NCI-H460 (cell line): ENCODE measurements at regions not wholly inside any gene's neighbourhood (a gene's known extent, or its start where the extent isn't known, plus 50 kb on each side); places are given as distances from the start of the nearest gene placed in this dataset.

Experiments
- DNase-seq: peaks from one replicate; pipeline ENCODE4 v3.0.0-alpha.2; 2016; ENCODE audit warnings: low read depth; ENCODE audit errors: extremely low read depth

GRCh38 chr14:101115652-101116051 is 212.1 kb upstream of the RTL1 start:
- no peak for DNase-seq

DNA sequence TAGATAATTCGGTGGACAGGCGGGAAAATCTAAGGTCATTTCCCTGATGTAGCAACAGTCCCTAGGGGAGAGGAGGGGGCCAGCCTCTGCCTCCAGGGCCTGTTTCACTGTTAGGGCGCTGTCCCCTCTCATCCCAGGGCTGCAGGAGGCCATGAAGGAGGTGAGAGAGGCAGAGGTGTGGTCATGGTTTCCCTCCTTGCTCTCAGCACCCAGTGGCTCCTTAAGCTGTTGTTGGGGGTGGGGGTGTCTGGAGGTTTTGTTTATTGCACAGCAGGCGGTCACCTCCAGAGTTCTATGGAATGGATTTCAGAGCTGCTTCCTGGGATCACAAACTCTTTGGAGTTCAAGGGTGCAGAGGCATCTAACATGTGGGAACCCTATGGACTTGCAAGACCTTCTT is 212.5 kb upstream of the RTL1 start:
- DNase-seq, result no peak

GRCh38 chr14:101116486-101117130 is 213.1 kb upstream of the RTL1 start:
- no peak for DNase-seq

- DNase-seq, result no peak
These were observed 214.0 kb upstream of the RTL1 start for GRCh38 chr14:101117543-101117942.

GRCh38 chr14:101118233-101118632 is 214.7 kb upstream of the RTL1 start:
- no peak for DNase-seq

- no peak for DNase-seq
These were observed 215.4 kb upstream of the RTL1 start for GRCh38 chr14:101118746-101119591.

- no peak for DNase-seq
These were observed 216.5 kb upstream of the RTL1 start for GRCh38 chr14:101119830-101120571.

DNA sequence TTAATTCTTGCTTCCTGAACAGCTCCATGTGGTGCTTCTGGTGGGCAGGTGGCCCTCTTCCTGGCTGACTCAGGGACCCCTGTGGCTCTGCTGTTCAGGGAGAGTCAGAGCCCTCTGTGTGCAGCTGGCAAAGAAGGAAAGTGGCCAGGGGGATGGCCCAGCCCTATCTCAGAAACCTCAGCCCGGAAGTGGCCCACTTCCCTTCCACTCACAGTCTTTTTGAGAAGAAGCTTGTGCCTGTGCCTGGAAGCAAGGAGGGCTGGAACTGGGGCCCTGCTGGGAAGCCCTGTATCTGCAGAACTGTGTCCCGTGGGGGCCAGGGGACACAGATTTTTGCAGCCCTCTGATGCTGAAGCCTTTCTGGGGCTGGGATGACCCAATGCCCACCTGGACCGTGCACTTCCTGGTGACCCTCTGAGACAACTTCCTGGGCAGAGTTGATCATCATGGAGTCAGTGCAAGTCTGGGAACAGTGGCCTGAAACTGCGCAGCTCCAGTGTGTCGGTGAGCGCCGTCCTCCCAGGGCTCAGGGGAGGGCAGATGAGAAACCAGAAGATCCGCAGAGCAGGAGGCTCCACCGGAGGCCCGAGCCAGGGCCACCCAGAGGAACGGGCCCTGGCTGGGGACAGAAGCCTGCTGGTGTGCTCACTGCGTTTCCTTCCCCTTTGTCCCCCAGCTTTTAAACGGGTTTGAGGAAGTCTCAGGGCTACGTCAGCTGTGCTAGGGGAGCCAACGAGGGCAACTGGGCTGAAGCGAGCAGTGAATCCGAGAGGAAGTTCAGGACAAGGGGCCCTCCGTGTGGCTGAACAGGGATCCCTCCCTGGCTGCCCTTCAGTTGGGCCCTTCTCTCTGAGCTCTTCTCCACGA is 217.4 kb upstream of the RTL1 start:
- DNase-seq, result no peak

DNA sequence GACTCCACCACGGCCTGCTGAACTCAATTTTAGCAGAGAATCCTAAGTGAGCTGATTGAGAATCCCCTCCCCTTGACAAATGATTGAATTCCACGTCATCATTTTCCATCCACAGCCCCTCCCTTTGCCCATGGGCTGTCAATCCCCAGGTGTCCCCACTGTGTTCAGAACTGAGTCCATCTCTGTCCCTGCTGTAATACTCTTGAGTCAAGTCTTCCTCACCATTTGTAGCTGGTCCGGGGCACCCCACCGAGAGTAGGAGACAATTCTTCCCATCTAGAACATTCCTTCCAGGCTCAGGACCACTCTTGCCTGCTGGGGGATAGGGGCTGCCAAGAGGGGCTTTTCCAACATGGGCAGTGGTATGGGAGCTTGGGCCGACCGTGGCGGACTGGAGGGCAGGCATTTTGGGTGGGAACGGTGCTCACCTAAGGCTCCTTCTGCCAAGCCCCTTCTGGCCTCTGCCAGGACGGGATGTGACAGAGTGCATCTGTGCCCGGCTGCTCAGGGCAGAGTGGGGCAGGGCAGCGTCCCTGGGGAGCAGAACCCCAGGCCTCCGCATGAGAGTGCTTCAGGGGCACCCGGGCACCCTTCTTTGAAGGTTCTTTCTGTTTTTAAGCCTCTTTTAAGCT is 218.1 kb upstream of the RTL1 start:
- no peak for DNase-seq

DNA sequence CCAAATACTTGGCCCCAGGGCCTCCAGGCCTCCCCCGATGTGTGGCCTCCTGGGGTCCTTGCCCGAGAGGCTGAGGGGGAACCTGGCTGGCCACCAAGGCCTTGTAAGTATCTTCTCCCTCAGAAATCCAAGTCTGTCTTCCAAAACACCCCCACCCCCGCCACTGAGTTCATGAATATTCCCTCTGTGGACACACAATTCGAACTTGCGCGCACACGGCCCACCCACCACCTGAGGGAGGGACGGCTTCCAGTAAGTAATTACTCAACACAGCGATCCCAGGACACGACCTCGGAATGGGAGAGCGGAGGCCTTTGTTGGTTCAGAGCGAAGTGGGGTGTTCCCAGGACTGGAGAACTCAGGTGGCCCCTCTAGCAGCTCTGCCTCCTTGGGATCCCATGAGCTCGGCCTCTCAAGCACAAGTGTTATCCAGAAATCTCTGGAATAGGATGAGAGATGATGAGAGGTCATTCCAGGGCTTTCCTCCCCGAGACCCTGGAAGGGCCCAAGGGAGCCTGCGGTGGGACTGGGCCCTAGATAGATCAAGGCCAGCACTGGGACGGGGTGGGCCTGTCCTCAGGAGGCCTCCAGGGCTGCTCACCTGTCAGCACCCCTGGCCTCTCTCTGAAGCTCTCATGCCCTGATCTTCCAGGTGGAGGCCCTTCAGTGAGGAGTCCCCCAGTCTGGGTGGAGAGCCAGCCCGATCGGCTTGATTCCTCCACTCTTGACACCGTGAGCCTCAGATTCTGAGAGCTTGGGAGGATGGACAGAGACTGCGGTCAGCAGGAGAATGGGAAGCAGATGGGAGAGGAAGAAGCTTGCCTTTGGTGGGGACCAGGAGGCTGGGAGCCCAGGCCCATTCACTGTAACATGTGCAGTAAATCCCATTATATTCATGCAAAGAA is 219.0 kb upstream of the RTL1 start:
- no peak for DNase-seq

DNA sequence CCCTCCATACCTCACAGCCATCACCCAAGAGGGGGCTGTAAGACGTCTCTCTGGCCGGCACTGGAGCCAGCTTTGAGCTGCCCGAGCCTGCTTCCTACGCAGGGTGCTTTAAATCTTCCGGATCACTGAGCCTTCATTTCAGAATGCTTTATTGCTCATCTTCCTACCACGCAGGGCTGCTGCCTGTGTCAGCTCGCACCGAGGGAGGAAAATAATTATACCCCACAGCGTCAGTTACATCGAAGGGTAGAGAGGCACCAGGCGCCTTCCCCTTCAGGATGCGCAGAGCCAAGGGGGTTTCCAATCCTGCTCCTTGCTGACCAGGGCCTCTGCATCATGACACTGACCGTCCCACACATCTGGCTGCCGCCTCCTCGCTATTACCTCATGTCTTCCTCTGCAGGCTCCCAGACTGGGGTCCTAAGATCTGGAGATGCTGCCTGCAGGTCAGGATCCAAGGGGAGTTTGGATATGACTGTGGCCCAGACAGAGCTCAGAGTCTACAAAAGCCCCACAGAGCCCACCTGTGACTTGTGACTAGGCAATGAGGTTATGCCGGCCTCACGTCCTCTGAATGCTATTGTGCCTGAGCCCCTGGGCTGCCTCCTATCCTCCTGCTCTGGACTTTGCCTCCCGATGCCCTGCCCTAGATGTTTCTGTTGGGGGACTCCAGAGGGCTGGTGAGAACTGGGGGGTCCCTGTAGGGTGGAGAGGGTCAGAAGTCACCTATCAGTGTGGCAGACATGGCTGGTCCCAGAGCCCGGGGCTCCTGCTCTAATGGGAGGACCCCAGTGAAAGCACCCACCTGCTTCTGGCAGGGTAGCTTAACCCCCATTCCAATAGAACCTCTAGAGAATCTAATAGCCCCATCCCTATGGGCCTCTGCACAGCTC is 220.3 kb upstream of the RTL1 start:
- DNase-seq, result no peak

- no peak for DNase-seq
These were observed 221.3 kb upstream of the RTL1 start for GRCh38 chr14:101124815-101125214.

GRCh38 chr14:101125313-101125712 is 221.8 kb upstream of the RTL1 start:
- no peak for DNase-seq

- DNase-seq, result no peak
These were observed 222.5 kb upstream of the RTL1 start for GRCh38 chr14:101125719-101126651.

DNA sequence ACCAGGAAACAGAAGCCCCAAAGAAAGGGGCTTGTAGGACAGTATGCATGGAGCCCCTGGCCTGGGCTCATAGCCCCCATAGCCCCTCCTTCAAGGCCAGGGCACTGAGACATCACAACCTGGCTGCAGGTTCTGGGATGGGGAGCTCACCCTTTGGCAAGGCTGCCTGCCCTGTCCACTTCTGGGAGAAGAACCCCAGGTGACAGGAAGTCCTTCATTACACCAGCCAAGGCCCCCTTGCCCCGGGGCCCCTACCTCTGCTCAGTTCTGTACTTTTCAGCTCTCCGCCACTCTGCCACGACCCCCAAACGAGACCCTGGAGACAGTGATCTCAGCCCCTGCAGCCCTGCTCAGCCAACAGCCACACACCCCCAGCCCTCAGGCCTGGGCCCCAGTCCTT is 223.2 kb upstream of the RTL1 start:
- DNase-seq, result no peak

- DNase-seq, result no peak
These were observed 223.7 kb upstream of the RTL1 start for GRCh38 chr14:101127224-101127623.
